ENCODE measurements at regions not wholly inside any gene's neighbourhood (a gene's known extent, or its start where the extent isn't known, plus 50 kb on each side); places are given as distances from the start of the nearest gene placed in this dataset.

DNA sequence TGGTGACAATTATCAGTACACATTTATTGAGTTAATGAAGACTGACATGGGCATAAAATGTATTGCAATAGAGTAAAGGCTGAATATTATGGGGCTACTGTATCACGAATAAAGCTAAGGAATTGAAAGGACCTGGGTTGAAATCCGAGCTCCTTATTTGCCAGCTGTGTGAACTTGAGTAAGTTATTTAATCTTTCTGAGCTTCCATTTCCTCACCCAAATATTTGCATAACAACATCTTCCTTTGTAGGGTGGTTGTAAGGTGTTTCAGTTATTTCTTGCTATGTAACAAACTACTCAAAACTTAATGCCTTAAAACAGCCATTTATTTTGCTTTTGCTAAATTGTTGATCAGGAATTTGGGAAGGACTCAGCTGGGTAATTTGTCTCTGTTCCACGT, 111.1 kb upstream of the TSC22D2 start (continued):
- TF ChIP-seq, protein P1, sequence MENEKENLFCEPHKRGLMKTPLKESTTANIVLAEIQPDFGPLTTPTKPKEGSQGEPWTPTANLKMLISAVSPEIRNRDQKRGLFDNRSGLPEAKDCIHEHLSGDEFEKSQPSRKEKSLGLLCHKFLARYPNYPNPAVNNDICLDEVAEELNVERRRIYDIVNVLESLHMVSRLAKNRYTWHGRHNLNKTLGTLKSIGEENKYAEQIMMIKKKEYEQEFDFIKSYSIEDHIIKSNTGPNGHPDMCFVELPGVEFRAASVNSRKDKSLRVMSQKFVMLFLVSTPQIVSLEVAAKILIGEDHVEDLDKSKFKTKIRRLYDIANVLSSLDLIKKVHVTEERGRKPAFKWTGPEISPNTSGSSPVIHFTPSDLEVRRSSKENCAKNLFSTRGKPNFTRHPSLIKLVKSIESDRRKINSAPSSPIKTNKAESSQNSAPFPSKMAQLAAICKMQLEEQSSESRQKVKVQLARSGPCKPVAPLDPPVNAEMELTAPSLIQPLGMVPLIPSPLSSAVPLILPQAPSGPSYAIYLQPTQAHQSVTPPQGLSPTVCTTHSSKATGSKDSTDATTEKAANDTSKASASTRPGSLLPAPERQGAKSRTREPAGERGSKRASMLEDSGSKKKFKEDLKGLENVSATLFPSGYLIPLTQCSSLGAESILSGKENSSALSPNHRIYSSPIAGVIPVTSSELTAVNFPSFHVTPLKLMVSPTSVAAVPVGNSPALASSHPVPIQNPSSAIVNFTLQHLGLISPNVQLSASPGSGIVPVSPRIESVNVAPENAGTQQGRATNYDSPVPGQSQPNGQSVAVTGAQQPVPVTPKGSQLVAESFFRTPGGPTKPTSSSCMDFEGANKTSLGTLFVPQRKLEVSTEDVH (IDR thresholded peaks at IDR 0.05; ENCODE audit: low read depth, partially characterized antibody), result no peak
- TF ChIP-seq CREB1 (IDR thresholded peaks at IDR 0.05; ENCODE audit: low read depth), result no peak

DNA sequence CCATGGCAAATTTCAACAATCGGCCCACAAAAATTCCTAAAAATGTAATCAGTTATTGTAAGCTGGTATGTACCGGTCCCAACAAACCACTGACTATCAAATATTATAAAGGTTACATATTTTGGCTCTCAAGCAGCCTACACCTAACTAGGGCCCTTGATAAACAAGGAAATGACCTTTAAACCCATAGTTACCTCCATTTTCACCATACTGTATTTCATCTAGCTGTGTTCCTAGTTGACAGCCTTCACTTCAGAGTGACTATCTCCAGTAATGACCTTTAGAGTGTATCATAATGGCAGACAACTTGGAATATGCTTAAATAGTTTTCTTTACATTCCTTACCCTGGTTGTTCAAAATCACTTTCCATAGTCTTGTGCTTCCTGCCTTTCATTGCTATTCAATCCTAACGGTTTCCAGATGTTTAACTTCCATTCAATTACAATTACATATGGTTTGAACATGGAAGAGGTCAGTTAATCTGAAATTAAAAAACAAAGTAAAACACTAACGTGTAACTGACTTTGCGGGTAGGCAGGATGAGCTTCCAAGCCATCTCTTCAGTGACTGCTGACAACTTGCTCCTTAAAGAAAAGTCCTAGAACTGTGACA, 111.9 kb upstream of the TSC22D2 start:
- no peaks in the 10 kb centered on the region for H3K36me3 ChIP-seq (ENCODE audit: control insufficient read depth in 2 of 2, insufficient read depth in 2 of 2, low read length in 1 of 2)
- no peaks in the 10 kb centered on the region for H4K20me1 ChIP-seq (ENCODE audit: control insufficient read depth, insufficient read depth)
- no TSS peak for BruUV-seq (replicated peaks)
- no peaks in the 10 kb centered on the region for H3K27me3 ChIP-seq (replicated peaks in 1 of 2; ENCODE audit: control insufficient read depth in 2 of 2, insufficient read depth in 2 of 2, low read length in 1 of 2)
- no peak for ATAC-seq
- no peak for DNase-seq (ENCODE audit: low read depth, low spot score)
- intact Hi-C loops (cut with micrococcal nuclease; ENCODE audit: unreplicated experiment), result no loop called here
- RAD21 ChIA-PET (ENCODE audit: unreplicated experiment), result interaction anchor here (1.0 to 2.9 kb wide), 3 partner anchors 10 to 199 kb away, joined by 4 to 10 read pairs (median 9); no protein-coding TSS in a partner anchor
- POLR2A ChIA-PET, result interaction anchor here (1.0 kb wide), 1 partner anchor 15 kb away, joined by 4 read pairs; no protein-coding TSS in a partner anchor
- no peaks in the 10 kb centered on the region for H3K4me1 ChIP-seq (ENCODE audit: control insufficient read depth, insufficient read depth, low read length)
- H3K79me2 ChIP-seq (ENCODE audit: control insufficient read depth, insufficient read depth, low read length), result no peaks in the 10 kb centered on the region
- H2AFZ ChIP-seq (ENCODE audit: control insufficient read depth, low read depth, low read length), result no peak overlapping the region
- H3K9ac ChIP-seq (ENCODE audit: control insufficient read depth, insufficient read depth, low read length), result no peak overlapping the region
- SMC1A ChIA-PET (ENCODE audit: uncharacterized antibody, unreplicated experiment), result interaction anchor here (0.8 to 2.6 kb wide), 19 partner anchors 10 to 425 kb away, joined by 3 to 10 read pairs (median 3); no protein-coding TSS in a partner anchor
- FAIRE-seq, result no peak
- CTCF ChIA-PET, result interaction anchor here (0.8 to 3.5 kb wide), 11 partner anchors 7 to 201 kb away, joined by 3 to 15 read pairs (median 3); no protein-coding TSS in a partner anchor
- H3K4me2 ChIP-seq (ENCODE audit: control insufficient read depth, insufficient read depth), result no peak overlapping the region
- no peaks in the 10 kb centered on the region for H3K9me3 ChIP-seq (replicated peaks; ENCODE audit: control insufficient read depth, insufficient read depth, low read length)
- H3K27ac ChIP-seq (ENCODE audit: control insufficient read depth, insufficient read depth), result no peak overlapping the region
- 46% methylated on average over 5 of the region's 5 CpGs for WGBS (ENCODE audit: insufficient coverage, insufficient replicate concordance, low lambda C conversion rate, missing lambda C conversion rate)
- in situ Hi-C loops (cut with MboI), result no loop called here
- TF ChIP-seq, protein P2, sequence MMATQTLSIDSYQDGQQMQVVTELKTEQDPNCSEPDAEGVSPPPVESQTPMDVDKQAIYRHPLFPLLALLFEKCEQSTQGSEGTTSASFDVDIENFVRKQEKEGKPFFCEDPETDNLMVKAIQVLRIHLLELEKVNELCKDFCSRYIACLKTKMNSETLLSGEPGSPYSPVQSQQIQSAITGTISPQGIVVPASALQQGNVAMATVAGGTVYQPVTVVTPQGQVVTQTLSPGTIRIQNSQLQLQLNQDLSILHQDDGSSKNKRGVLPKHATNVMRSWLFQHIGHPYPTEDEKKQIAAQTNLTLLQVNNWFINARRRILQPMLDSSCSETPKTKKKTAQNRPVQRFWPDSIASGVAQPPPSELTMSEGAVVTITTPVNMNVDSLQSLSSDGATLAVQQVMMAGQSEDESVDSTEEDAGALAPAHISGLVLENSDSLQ (IDR thresholded peaks at IDR 0.05), result no peak
- TF ChIP-seq FOXK2 (IDR thresholded peaks at IDR 0.05) (no peak), SIX5 (IDR thresholded peaks at IDR 0.05; ENCODE audit: low read depth, low read length, severe bottlenecking) (no peak), HDGF (IDR thresholded peaks at IDR 0.05) (no peak), IKZF1 (conservative IDR thresholded peaks at IDR 0.05) (no peak)
- TF ChIP-seq, protein P3, sequence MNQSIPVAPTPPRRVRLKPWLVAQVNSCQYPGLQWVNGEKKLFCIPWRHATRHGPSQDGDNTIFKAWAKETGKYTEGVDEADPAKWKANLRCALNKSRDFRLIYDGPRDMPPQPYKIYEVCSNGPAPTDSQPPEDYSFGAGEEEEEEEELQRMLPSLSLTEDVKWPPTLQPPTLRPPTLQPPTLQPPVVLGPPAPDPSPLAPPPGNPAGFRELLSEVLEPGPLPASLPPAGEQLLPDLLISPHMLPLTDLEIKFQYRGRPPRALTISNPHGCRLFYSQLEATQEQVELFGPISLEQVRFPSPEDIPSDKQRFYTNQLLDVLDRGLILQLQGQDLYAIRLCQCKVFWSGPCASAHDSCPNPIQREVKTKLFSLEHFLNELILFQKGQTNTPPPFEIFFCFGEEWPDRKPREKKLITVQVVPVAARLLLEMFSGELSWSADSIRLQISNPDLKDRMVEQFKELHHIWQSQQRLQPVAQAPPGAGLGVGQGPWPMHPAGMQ (IDR thresholded peaks at IDR 0.05; ENCODE audit: borderline replicate concordance), result no peak
- TF ChIP-seq, protein P4, sequence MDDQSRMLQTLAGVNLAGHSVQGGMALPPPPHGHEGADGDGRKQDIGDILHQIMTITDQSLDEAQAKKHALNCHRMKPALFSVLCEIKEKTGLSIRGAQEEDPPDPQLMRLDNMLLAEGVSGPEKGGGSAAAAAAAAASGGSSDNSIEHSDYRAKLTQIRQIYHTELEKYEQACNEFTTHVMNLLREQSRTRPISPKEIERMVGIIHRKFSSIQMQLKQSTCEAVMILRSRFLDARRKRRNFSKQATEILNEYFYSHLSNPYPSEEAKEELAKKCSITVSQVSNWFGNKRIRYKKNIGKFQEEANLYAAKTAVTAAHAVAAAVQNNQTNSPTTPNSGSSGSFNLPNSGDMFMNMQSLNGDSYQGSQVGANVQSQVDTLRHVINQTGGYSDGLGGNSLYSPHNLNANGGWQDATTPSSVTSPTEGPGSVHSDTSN (IDR thresholded peaks at IDR 0.05; ENCODE audit: insufficient replicate concordance, low read depth, low read length), result no peak
- H3K4me3 ChIP-seq, result no peak overlapping the region
